ENCODE measurements at regions not wholly inside any gene's neighbourhood (a gene's known extent, or its start where the extent isn't known, plus 50 kb on each side); places are given as distances from the start of the nearest gene placed in this dataset.

- no peaks in the 10 kb centered on the region for H3K9me2 ChIP-seq (replicated peaks; ENCODE audit: low read length)
- peak; percentile 93 for ATAC-seq
- H3K9ac ChIP-seq (ENCODE audit: low read length) = peak overlapping the region; percentile 12; the same call in 1 of the 2 replicates
- H3K9me3 ChIP-seq (ENCODE audit: low read length) = no peaks in the 10 kb centered on the region
- peak overlapping the region; percentile 66 for H3K4me2 ChIP-seq (ENCODE audit: low read length)
- ChIA-PET POLR2A (ENCODE audit: unreplicated experiment) (no interaction called here), CTCF (interaction anchor here (0.5 kb wide), 1 partner anchor 217 kb away, joined by 3 read pairs; no protein-coding TSS in a partner anchor)
- H2AFZ ChIP-seq (ENCODE audit: low read length) = peak overlapping the region; percentile 53
- peaks cover 27% of the 10 kb centered on the region for H3K4me1 ChIP-seq (ENCODE audit: insufficient read depth, low read length)
- TF ChIP-seq EZH2 (IDR thresholded peaks at IDR 0.05; ENCODE audit: low read length, unreplicated experiment) = no peak
- TF ChIP-seq EZH2phosphoT487 (IDR thresholded peaks at IDR 0.05; ENCODE audit: borderline replicate concordance, low read length) = no peak
- TF ChIP-seq CTCF (conservative IDR thresholded peaks at IDR 0.05; ENCODE audit: low read depth, low read length) = no peak
- H4K20me1 ChIP-seq (ENCODE audit: low read length) = no peaks in the 10 kb centered on the region
- intact Hi-C loops (cut with micrococcal nuclease) = no loop called here
- H3F3A ChIP-seq (ENCODE audit: low read length, unreplicated experiment) = peaks cover 9% of the 10 kb centered on the region
- no TSS peak for BruUV-seq (replicated peaks)
- DNase-seq = peak; percentile 92
- no peaks in the 10 kb centered on the region for H3K27me3 ChIP-seq (ENCODE audit: low read length)
- no peaks in the 10 kb centered on the region for H3K36me3 ChIP-seq (ENCODE audit: low read depth, low read length)
- no peaks in the 10 kb centered on the region for H3K79me2 ChIP-seq (ENCODE audit: low read length)
- H3K27ac ChIP-seq (ENCODE audit: low read length) = peak overlapping the region; percentile 84
- peak overlapping the region; percentile 22; the same call in 1 of the 2 replicates for H3K4me3 ChIP-seq (ENCODE audit: low read length)
These were observed 144.2 kb upstream of the CDH10 start for GRCh38 chr5:24788829-24789514.

GRCh38 chr5:24786108-24786507 lies 141.3 kb upstream of the CDH10 start:
- Histone ChIP-seq H3K4me3 (ENCODE audit: low read length) (no peak overlapping the region), H3K4me2 (ENCODE audit: low read length) (no peak overlapping the region), H2AFZ (ENCODE audit: low read length) (no peak overlapping the region), H4K20me1 (ENCODE audit: low read length) (no peaks in the 10 kb centered on the region), H3K9ac (ENCODE audit: low read length) (no peak overlapping the region), H3K9me2 (replicated peaks; ENCODE audit: low read length) (no peaks in the 10 kb centered on the region), H3K4me1 (ENCODE audit: insufficient read depth, low read length) (peaks cover 27% of the 10 kb centered on the region), H3K36me3 (ENCODE audit: low read depth, low read length) (no peaks in the 10 kb centered on the region), H3F3A (ENCODE audit: low read length, unreplicated experiment) (peaks cover 9% of the 10 kb centered on the region), H3K79me2 (ENCODE audit: low read length) (no peaks in the 10 kb centered on the region), H3K27ac (ENCODE audit: low read length) (no peak overlapping the region), H3K9me3 (ENCODE audit: low read length) (no peaks in the 10 kb centered on the region), H3K27me3 (ENCODE audit: low read length) (no peaks in the 10 kb centered on the region)
- ATAC-seq (no peak), DNase-seq (no peak)
- intact Hi-C loops (cut with micrococcal nuclease) = no loop called here
- POLR2A ChIA-PET (ENCODE audit: unreplicated experiment) = no interaction called here
- CTCF ChIA-PET = no interaction called here
- no TSS peak for BruUV-seq (replicated peaks)
- TF ChIP-seq CTCF (conservative IDR thresholded peaks at IDR 0.05; ENCODE audit: low read depth, low read length) = no peak
- no peak for TF ChIP-seq EZH2 (IDR thresholded peaks at IDR 0.05; ENCODE audit: low read length, unreplicated experiment)
- TF ChIP-seq EZH2phosphoT487 (IDR thresholded peaks at IDR 0.05; ENCODE audit: borderline replicate concordance, low read length) = no peak

GRCh38 chr5:24783596-24783995 lies 138.8 kb upstream of the CDH10 start:
- no peak for DNase-seq
- H3K9ac ChIP-seq (ENCODE audit: low read length) = no peak overlapping the region
- no peak overlapping the region for H3K4me2 ChIP-seq (ENCODE audit: low read length)
- H3F3A ChIP-seq (ENCODE audit: low read length, unreplicated experiment) = no peaks in the 10 kb centered on the region
- ChIA-PET POLR2A (ENCODE audit: unreplicated experiment) (no interaction called here), CTCF (no interaction called here)
- intact Hi-C loops (cut with micrococcal nuclease) = no loop called here
- no peak for ATAC-seq
- no peak overlapping the region for H3K27ac ChIP-seq (ENCODE audit: low read length)
- no peaks in the 10 kb centered on the region for H3K79me2 ChIP-seq (ENCODE audit: low read length)
- no peaks in the 10 kb centered on the region for H3K9me3 ChIP-seq (ENCODE audit: low read length)
- H3K27me3 ChIP-seq (ENCODE audit: low read length) = no peaks in the 10 kb centered on the region
- no peak overlapping the region for H2AFZ ChIP-seq (ENCODE audit: low read length)
- TF ChIP-seq EZH2 (IDR thresholded peaks at IDR 0.05; ENCODE audit: low read length, unreplicated experiment) (no peak), EZH2phosphoT487 (IDR thresholded peaks at IDR 0.05; ENCODE audit: borderline replicate concordance, low read length) (no peak), CTCF (conservative IDR thresholded peaks at IDR 0.05; ENCODE audit: low read depth, low read length) (no peak)
- no peaks in the 10 kb centered on the region for H3K36me3 ChIP-seq (ENCODE audit: low read depth, low read length)
- no peak overlapping the region for H3K4me3 ChIP-seq (ENCODE audit: low read length)
- peaks cover 6% of the 10 kb centered on the region for H3K4me1 ChIP-seq (ENCODE audit: insufficient read depth, low read length)
- no TSS peak for BruUV-seq (replicated peaks)
- H4K20me1 ChIP-seq (ENCODE audit: low read length) = no peaks in the 10 kb centered on the region
- H3K9me2 ChIP-seq (replicated peaks; ENCODE audit: low read length) = no peaks in the 10 kb centered on the region
